ENCODE measurements at regions not wholly inside any gene's neighbourhood (a gene's known extent, or its start where the extent isn't known, plus 50 kb on each side); places are given as distances from the start of the nearest gene placed in this dataset.

GRCh38 chr2:225207471-225207870, 165.2 kb upstream of the DOCK10 start:
- Histone ChIP-seq H3K4me1 (no peaks in the 10 kb centered on the region), H3K4me3 (no peak overlapping the region), H3K27ac (no peak overlapping the region), H3K27me3 (no peaks in the 10 kb centered on the region), H3K9me3 (no peaks in the 10 kb centered on the region), H3K36me3 (no peaks in the 10 kb centered on the region)
- TF ChIP-seq POLR2AphosphoS5 (IDR thresholded peaks at IDR 0.05), result no peak
- TF ChIP-seq EP300 (IDR thresholded peaks at IDR 0.05), result no peak
- no peak for TF ChIP-seq CTCF (IDR thresholded peaks at IDR 0.05)
- no peak for TF ChIP-seq POLR2A (IDR thresholded peaks at IDR 0.05)
- ATAC-seq (ENCODE audit: low FRiP score in 2 of 2) (no peak), DNase-seq (no peak)
- 59 to 83% methylated on average over 3 of the region's 3 CpGs for WGBS, 2 donors

- Histone ChIP-seq H3K27me3 (no peaks in the 10 kb centered on the region), H3K4me3 (no peak overlapping the region), H3K36me3 (no peaks in the 10 kb centered on the region), H3K27ac (no peak overlapping the region), H3K4me1 (no peaks in the 10 kb centered on the region), H3K9me3 (no peaks in the 10 kb centered on the region)
- ATAC-seq (ENCODE audit: low FRiP score in 2 of 2) (no peak), DNase-seq (no peak)
- 74 to 86% methylated on average over 1 of the region's 1 CpG for WGBS, 2 donors
- no peak for TF ChIP-seq POLR2AphosphoS5 (IDR thresholded peaks at IDR 0.05)
- TF ChIP-seq POLR2A (IDR thresholded peaks at IDR 0.05), result no peak
- TF ChIP-seq EP300 (IDR thresholded peaks at IDR 0.05), result no peak
- TF ChIP-seq CTCF (IDR thresholded peaks at IDR 0.05), result no peak
These were observed 164.8 kb upstream of the DOCK10 start for GRCh38 chr2:225207043-225207442.

- H3K27ac ChIP-seq, result no peak overlapping the region
- H3K4me1 ChIP-seq, result no peaks in the 10 kb centered on the region
- no peaks in the 10 kb centered on the region for H3K9me3 ChIP-seq
- no peak overlapping the region for H3K4me3 ChIP-seq
- WGBS, 2 donors, result 60 to 74% methylated on average over 1 of the region's 1 CpG
- ATAC-seq (ENCODE audit: low FRiP score in 2 of 2) (no peak), DNase-seq (no peak)
- TF ChIP-seq POLR2A (IDR thresholded peaks at IDR 0.05) (no peak), CTCF (IDR thresholded peaks at IDR 0.05) (no peak), POLR2AphosphoS5 (IDR thresholded peaks at IDR 0.05) (no peak), EP300 (IDR thresholded peaks at IDR 0.05) (no peak)
- no peaks in the 10 kb centered on the region for H3K27me3 ChIP-seq
- H3K36me3 ChIP-seq, result no peaks in the 10 kb centered on the region
These were observed 154.3 kb upstream of the DOCK10 start for GRCh38 chr2:225196579-225196978.

- Histone ChIP-seq H3K27me3 (no peaks in the 10 kb centered on the region), H3K4me1 (no peaks in the 10 kb centered on the region), H3K4me3 (no peak overlapping the region), H3K27ac (no peak overlapping the region), H3K36me3 (no peaks in the 10 kb centered on the region), H3K9me3 (no peaks in the 10 kb centered on the region)
- WGBS, 2 donors, result 89 to 90% methylated on average over 3 of the region's 3 CpGs
- TF ChIP-seq POLR2A (IDR thresholded peaks at IDR 0.05) (no peak), EP300 (IDR thresholded peaks at IDR 0.05) (no peak), CTCF (IDR thresholded peaks at IDR 0.05) (no peak), POLR2AphosphoS5 (IDR thresholded peaks at IDR 0.05) (no peak)
- ATAC-seq (ENCODE audit: low FRiP score in 2 of 2) (no peak), DNase-seq (no peak)
These were observed 150.6 kb upstream of the DOCK10 start for GRCh38 chr2:225192869-225193268.

GRCh38 chr2:225190987-225191386, 148.7 kb upstream of the DOCK10 start:
- TF ChIP-seq POLR2A (IDR thresholded peaks at IDR 0.05), result no peak
- TF ChIP-seq EP300 (IDR thresholded peaks at IDR 0.05), result no peak
- TF ChIP-seq POLR2AphosphoS5 (IDR thresholded peaks at IDR 0.05), result no peak
- no peak for TF ChIP-seq CTCF (IDR thresholded peaks at IDR 0.05)
- H3K27ac ChIP-seq, result no peak overlapping the region
- no peaks in the 10 kb centered on the region for H3K9me3 ChIP-seq
- DNase-seq, result no peak
- H3K36me3 ChIP-seq, result no peaks in the 10 kb centered on the region
- no peak overlapping the region for H3K4me3 ChIP-seq
- ATAC-seq (ENCODE audit: low FRiP score in 2 of 2), result no peak
- H3K4me1 ChIP-seq, result no peaks in the 10 kb centered on the region
- no peaks in the 10 kb centered on the region for H3K27me3 ChIP-seq
- WGBS, 2 donors, result 62 to 73% methylated on average over 1 of the region's 1 CpG

Data from upper lobe of left lung (tissue), 6 donors.